ENCODE measurements at regions not wholly inside any gene's neighbourhood (a gene's known extent, or its start where the extent isn't known, plus 50 kb on each side); places are given as distances from the start of the nearest gene placed in this dataset.

- H3K36me3 ChIP-seq: no peaks in the 10 kb centered on the region
- TF ChIP-seq, protein P1, sequence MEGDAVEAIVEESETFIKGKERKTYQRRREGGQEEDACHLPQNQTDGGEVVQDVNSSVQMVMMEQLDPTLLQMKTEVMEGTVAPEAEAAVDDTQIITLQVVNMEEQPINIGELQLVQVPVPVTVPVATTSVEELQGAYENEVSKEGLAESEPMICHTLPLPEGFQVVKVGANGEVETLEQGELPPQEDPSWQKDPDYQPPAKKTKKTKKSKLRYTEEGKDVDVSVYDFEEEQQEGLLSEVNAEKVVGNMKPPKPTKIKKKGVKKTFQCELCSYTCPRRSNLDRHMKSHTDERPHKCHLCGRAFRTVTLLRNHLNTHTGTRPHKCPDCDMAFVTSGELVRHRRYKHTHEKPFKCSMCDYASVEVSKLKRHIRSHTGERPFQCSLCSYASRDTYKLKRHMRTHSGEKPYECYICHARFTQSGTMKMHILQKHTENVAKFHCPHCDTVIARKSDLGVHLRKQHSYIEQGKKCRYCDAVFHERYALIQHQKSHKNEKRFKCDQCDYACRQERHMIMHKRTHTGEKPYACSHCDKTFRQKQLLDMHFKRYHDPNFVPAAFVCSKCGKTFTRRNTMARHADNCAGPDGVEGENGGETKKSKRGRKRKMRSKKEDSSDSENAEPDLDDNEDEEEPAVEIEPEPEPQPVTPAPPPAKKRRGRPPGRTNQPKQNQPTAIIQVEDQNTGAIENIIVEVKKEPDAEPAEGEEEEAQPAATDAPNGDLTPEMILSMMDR (IDR thresholded peaks at IDR 0.05): no peak
- no peaks in the 10 kb centered on the region for H3K4me1 ChIP-seq
- intact Hi-C loops (cut with DNase I): no loop called here
- no peak for DNase-seq (ENCODE audit: low spot score in 2 of 2)
- H3K27ac ChIP-seq: no peak overlapping the region
- no peaks in the 10 kb centered on the region for H3K27me3 ChIP-seq
- no peaks in the 10 kb centered on the region for H3K9me3 ChIP-seq
- H3K4me3 ChIP-seq: no peak overlapping the region
These were observed 253.1 kb downstream of the NPR3 start for GRCh38 chr5:32964261-32964660.

DNA sequence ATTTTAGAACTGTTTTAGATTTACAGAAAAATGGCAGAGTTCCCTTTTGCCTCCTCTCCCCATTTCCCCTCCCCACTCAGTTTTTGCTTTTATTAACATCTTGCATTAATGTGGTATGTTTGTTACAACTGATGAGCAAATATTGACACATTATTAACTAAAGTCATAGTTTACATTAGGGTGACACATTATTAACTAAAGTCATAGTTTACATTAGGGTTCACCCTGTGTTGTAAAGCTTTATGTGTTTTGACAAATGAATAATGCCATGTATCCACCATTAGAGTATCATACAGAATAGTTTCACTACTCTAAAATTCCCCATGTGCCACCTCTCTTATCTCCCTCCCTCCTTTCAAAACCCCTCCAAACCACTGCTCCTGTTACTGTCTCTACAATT, 262.5 kb downstream of the NPR3 start:
- no peak for DNase-seq (ENCODE audit: low spot score in 2 of 2)
- H3K27ac ChIP-seq: no peak overlapping the region
- no peaks in the 10 kb centered on the region for H3K36me3 ChIP-seq
- no peaks in the 10 kb centered on the region for H3K4me1 ChIP-seq
- H3K27me3 ChIP-seq: no peaks in the 10 kb centered on the region
- TF ChIP-seq, protein P1 (IDR thresholded peaks at IDR 0.05): no peak
- intact Hi-C loops (cut with DNase I): no loop called here
- no peak overlapping the region for H3K4me3 ChIP-seq
- H3K9me3 ChIP-seq: no peaks in the 10 kb centered on the region

- Histone ChIP-seq H3K4me1 (no peaks in the 10 kb centered on the region), H3K36me3 (no peaks in the 10 kb centered on the region), H3K27me3 (no peaks in the 10 kb centered on the region), H3K27ac (no peak overlapping the region), H3K9me3 (no peaks in the 10 kb centered on the region), H3K4me3 (no peak overlapping the region)
- intact Hi-C loops (cut with DNase I): no loop called here
- TF ChIP-seq, protein P1 (IDR thresholded peaks at IDR 0.05): no peak
- DNase-seq (ENCODE audit: low spot score in 2 of 2): no peak
These were observed 264.7 kb downstream of the NPR3 start for GRCh38 chr5:32975656-32976375.

DNA sequence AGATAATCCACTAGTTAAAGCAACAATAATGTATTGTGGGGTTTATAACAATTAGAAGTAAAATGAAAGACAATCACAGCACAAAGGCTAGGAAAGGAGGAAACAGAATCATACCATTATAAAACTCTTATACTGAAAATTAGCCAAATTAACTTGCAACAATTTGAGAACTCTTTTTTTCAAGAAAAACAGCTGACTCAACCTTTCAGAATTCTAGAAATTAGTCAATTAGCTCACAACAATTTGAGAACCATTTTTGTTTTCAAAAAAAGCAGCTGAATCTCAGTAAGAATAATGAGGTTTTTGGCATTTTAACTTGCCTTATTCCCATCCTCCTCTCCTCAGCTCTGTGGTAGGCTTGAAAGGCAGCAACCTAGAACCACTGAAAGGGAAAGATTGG, 269.9 kb downstream of the NPR3 start:
- Histone ChIP-seq H3K27ac (no peak overlapping the region), H3K9me3 (no peaks in the 10 kb centered on the region), H3K4me3 (no peak overlapping the region), H3K27me3 (no peaks in the 10 kb centered on the region), H3K4me1 (no peaks in the 10 kb centered on the region), H3K36me3 (no peaks in the 10 kb centered on the region)
- intact Hi-C loops (cut with DNase I): no loop called here
- TF ChIP-seq, protein P1 (IDR thresholded peaks at IDR 0.05): no peak
- DNase-seq (ENCODE audit: low spot score in 2 of 2): no peak

DNA sequence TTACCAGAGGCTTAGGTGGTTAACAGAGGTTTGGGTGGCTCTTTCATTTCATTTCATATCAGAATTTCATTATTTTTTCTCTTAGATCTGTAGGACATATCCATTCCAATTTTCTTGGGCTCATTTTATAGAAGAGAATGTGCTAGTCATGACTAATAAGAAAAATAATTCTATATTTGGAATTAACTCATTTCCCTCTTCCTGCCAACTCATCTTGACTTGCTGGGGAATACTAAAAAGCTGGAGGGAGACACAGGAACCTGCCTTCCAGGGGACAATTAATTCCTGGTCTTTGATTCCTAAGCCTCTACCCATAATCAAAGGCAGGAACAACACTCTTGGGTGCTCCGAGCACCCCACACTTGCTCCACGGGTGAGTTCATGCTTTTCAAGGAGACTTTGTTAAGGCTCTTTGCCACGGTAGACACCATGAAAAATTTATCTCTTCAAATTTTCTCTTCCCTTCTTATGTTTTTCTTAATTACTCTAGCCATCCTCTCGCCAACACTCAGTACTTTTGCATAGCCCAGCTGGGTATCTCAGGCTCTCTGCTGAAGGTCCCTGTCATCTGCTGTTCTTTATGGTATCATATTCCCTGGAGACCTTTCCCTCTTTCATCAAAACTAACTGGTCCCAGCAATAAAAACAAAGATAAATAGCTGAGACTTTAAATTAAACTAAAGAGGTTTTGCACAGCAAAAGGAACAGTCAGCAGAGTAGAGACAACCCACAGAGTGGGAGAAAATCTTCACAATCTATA, 273.9 kb downstream of the NPR3 start:
- no peak overlapping the region for H3K27ac ChIP-seq
- no peaks in the 10 kb centered on the region for H3K4me1 ChIP-seq
- no peak for DNase-seq (ENCODE audit: low spot score in 2 of 2)
- TF ChIP-seq, protein P1 (IDR thresholded peaks at IDR 0.05): no peak
- no peaks in the 10 kb centered on the region for H3K9me3 ChIP-seq
- no peak overlapping the region for H3K4me3 ChIP-seq
- H3K27me3 ChIP-seq: no peaks in the 10 kb centered on the region
- intact Hi-C loops (cut with DNase I): no loop called here
- no peaks in the 10 kb centered on the region for H3K36me3 ChIP-seq

Measured in ascending aorta (tissue), 2 donors.